Mesenchymal stem cell (in vitro differentiated cells and primary cell): ENCODE measurements at regions not wholly inside any gene's neighbourhood (a gene's known extent, or its start where the extent isn't known, plus 50 kb on each side); places are given as distances from the start of the nearest gene placed in this dataset.

Experiments used
- DNase-seq: peaks from one replicate; pipeline ENCODE4 v3.0.0-alpha.2; 2013
- H2AFZ ChIP-seq: one replicate; pipeline ENCODE4 v1.6.1; 2013; ENCODE audit warnings: low read depth, mild to moderate bottlenecking, control low read depth, inconsistent platforms, low read length, moderate library complexity
- H2AK5ac ChIP-seq: 2 replicates; pipeline ENCODE4 v1.6.1; 2013; ENCODE audit warnings: low read length, moderate library complexity, mild to moderate bottlenecking, inconsistent platforms; ENCODE audit not compliant: severe bottlenecking
- H2BK120ac ChIP-seq: one replicate; pipeline ENCODE4 v1.6.1; 2013; ENCODE audit warnings: low read depth, mild to moderate bottlenecking, inconsistent platforms, low read length, moderate library complexity
- H2BK12ac ChIP-seq, 2 experiments: one replicate each; pipeline ENCODE4 v1.6.1; 2013; ENCODE audit warnings: inconsistent platforms in 2 of 2, low read length in 2 of 2, mild to moderate bottlenecking in 2 of 2, moderate library complexity in 2 of 2, control low read depth in 1 of 2
- H2BK15ac ChIP-seq: one replicate; pipeline ENCODE4 v1.6.1; 2013; ENCODE audit warnings: mild to moderate bottlenecking, low read depth, inconsistent platforms; ENCODE audit not compliant: poor library complexity, severe bottlenecking
- H2BK5ac ChIP-seq: 2 replicates; pipeline ENCODE4 v1.6.1; 2013; ENCODE audit warnings: low read depth, mild to moderate bottlenecking, low read length, control low read depth, inconsistent platforms; ENCODE audit not compliant: poor library complexity, severe bottlenecking
- H3K14ac ChIP-seq, 2 experiments: one replicate each; pipeline ENCODE4 v1.6.1; 2013; ENCODE audit warnings: inconsistent platforms in 2 of 2, low read length in 2 of 2, control low read depth in 1 of 2, mild to moderate bottlenecking in 1 of 2, moderate library complexity in 1 of 2
- H3K18ac ChIP-seq, 2 experiments: one replicate each; pipeline ENCODE4 v1.6.1; 2013; ENCODE audit warnings: inconsistent platforms in 2 of 2, low read length in 2 of 2, control low read depth in 1 of 2, low read depth in 1 of 2, mild to moderate bottlenecking in 1 of 2
- H3K23ac ChIP-seq, 2 experiments: one replicate each; pipeline ENCODE4 v1.6.1; 2013; ENCODE audit warnings: inconsistent platforms in 2 of 2, low read length in 2 of 2, mild to moderate bottlenecking in 2 of 2, moderate library complexity in 2 of 2, control low read depth in 1 of 2
- H3K27ac ChIP-seq: 2 replicates; pipeline ENCODE4 v1.5.1; 2013; ENCODE audit warnings: mild to moderate bottlenecking, moderate library complexity, low read length, control low read depth, inconsistent platforms; ENCODE audit not compliant: poor library complexity, severe bottlenecking
- H3K27me3 ChIP-seq, 2 experiments: 2 replicates each; pipeline versions ENCODE4 v1.6.1 to v1.7.0; 2013; ENCODE audit warnings: low read length in 2 of 2, mild to moderate bottlenecking in 2 of 2, moderate library complexity in 2 of 2, control low read depth in 1 of 2, inconsistent platforms in 1 of 2; ENCODE audit not compliant: control insufficient read depth in 1 of 2, insufficient read depth in 1 of 2
- H3K36me3 ChIP-seq, 2 experiments: 2 replicates each; pipeline versions ENCODE4 v1.6.1 to v1.7.0; 2013; ENCODE audit warnings: low read length in 2 of 2, control low read depth in 1 of 2, inconsistent platforms in 1 of 2, low read depth in 1 of 2, mild to moderate bottlenecking in 1 of 2; ENCODE audit not compliant: insufficient read depth in 2 of 2, control insufficient read depth in 1 of 2
- H3K4ac ChIP-seq, 2 experiments: one replicate each; pipeline ENCODE4 v1.6.1; 2013; ENCODE audit warnings: inconsistent platforms in 2 of 2, low read length in 2 of 2, mild to moderate bottlenecking in 2 of 2, moderate library complexity in 2 of 2, control low read depth in 1 of 2, low read depth in 1 of 2
- H3K4me1 ChIP-seq: 2 replicates; pipeline ENCODE4 v1.6.1; 2013; ENCODE audit warnings: low read depth, low read length, control low read depth; ENCODE audit not compliant: control insufficient read depth, insufficient read depth
- H3K4me2 ChIP-seq: 2 replicates; pipeline ENCODE4 v1.6.1; 2013; ENCODE audit warnings: low read length, mild to moderate bottlenecking, inconsistent platforms; ENCODE audit not compliant: poor library complexity, severe bottlenecking
- H3K4me3 ChIP-seq, 2 experiments: 2 replicates each; pipeline versions ENCODE4 v1.5.1 to v1.7.0; 2013; ENCODE audit warnings: low read length in 2 of 2, mild to moderate bottlenecking in 2 of 2, control low read depth in 1 of 2, low read depth in 1 of 2; ENCODE audit not compliant: insufficient read depth in 1 of 2
- H3K79me1 ChIP-seq: replicated peaks from 2 replicates; pipeline ENCODE4 v1.6.1; 2013; ENCODE audit warnings: mild to moderate bottlenecking, control low read depth, low read length, inconsistent platforms; ENCODE audit not compliant: poor library complexity, severe bottlenecking
- H3K9ac ChIP-seq: 2 replicates; pipeline ENCODE4 v1.7.0; 2013; ENCODE audit warnings: mild to moderate bottlenecking, low read length, moderate library complexity
- H3K9me3 ChIP-seq: 2 replicates; pipeline ENCODE4 v1.7.0; 2013; ENCODE audit warnings: mild to moderate bottlenecking, low read length; ENCODE audit not compliant: control insufficient read depth
- H4K8ac ChIP-seq: one replicate; pipeline ENCODE4 v1.6.1; 2013; ENCODE audit warnings: inconsistent platforms, mild to moderate bottlenecking, low read length, moderate library complexity
- H4K91ac ChIP-seq: one replicate; pipeline ENCODE4 v1.6.1; 2013; ENCODE audit warnings: mild to moderate bottlenecking, low read length, inconsistent platforms
- WGBS: methylation state at CpG from one replicate; pipeline ENCODE4 v1.1.7; 2013; ENCODE audit warnings: mixed read lengths; 5-methylcytosine and 5-hydroxymethylcytosine counted together

GRCh38 chr17:77503916-77504651 lies 363.3 kb downstream of the SEC14L1 start:
- no peak overlapping the region for H3K4me3 ChIP-seq
- no peak for DNase-seq
- no peaks in the 10 kb centered on the region for H3K9me3 ChIP-seq
- no peaks in the 10 kb centered on the region for H3K4me1 ChIP-seq
- WGBS: 90% methylated on average over 13 of the region's 18 CpGs
- H2AK5ac ChIP-seq: no peak overlapping the region
- H3K36me3 ChIP-seq: peaks cover 40 to 46% of the 10 kb centered on the region in 2 experiments
- no peak overlapping the region for H3K18ac ChIP-seq
- peaks cover 6% of the 10 kb centered on the region for H3K79me1 ChIP-seq
- H3K27me3 ChIP-seq: no peaks in the 10 kb centered on the region
- H2BK12ac ChIP-seq: no peak overlapping the region
- no peak overlapping the region for H3K4ac ChIP-seq
- no peak overlapping the region for H2BK5ac ChIP-seq
- H3K27ac ChIP-seq: no peak overlapping the region
- H4K91ac ChIP-seq: no peak overlapping the region
- H3K23ac ChIP-seq: no peak overlapping the region
- no peak overlapping the region for H2AFZ ChIP-seq
- no peak overlapping the region for H2BK15ac ChIP-seq
- H3K14ac ChIP-seq: no peak overlapping the region
- H3K4me2 ChIP-seq: no peak overlapping the region
- H3K9ac ChIP-seq: no peak overlapping the region
- H2BK120ac ChIP-seq: no peak overlapping the region
- H4K8ac ChIP-seq: no peak overlapping the region

DNA sequence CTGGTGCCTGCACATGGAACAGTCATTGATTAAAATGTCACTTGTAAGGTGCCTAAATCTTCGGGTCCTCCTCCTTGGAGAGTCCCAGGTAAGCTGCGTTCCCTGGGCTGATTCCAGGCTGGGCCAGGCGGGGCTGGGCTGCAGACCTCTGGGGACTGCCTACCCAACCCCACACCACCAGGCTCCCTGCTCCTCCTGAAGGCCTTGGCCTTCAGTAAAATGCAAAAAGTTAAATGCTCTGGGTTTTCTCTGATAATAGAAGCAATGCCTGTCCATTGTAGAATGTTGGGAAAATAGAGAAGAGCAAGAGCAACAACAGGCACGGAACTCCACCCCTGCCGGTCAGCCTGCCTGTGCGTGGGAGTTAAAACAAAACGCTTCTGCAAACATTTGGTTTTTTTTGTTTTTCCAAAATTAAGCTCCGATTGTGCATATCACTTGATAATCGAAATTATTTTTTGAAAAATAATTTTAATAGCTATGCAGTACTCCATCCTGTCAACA lies 363.9 kb downstream of the SEC14L1 start:
- Histone ChIP-seq H3K27ac (no peak overlapping the region), H3K79me1 (peaks cover 2% of the 10 kb centered on the region), H4K8ac (no peak overlapping the region), H2BK120ac (no peak overlapping the region), H3K18ac (no peak overlapping the region), H3K27me3 (no peaks in the 10 kb centered on the region), H2BK15ac (no peak overlapping the region), H3K4me1 (no peaks in the 10 kb centered on the region), H2BK5ac (no peak overlapping the region), H3K36me3 (peaks cover 40% of the 10 kb centered on the region in 2 experiments), H3K9me3 (no peaks in the 10 kb centered on the region), H2BK12ac (no peak overlapping the region), H3K23ac (peak overlapping the region in 1 of 2 experiments; percentile 48), H2AFZ (no peak overlapping the region), H3K9ac (no peak overlapping the region), H3K4ac (no peak overlapping the region), H2AK5ac (no peak overlapping the region), H4K91ac (no peak overlapping the region), H3K4me2 (no peak overlapping the region), H3K4me3 (no peak overlapping the region), H3K14ac (no peak overlapping the region)
- DNase-seq: no peak
- 85% methylated on average over 7 of the region's 9 CpGs for WGBS

GRCh38 chr17:77505181-77505639 lies 364.4 kb downstream of the SEC14L1 start:
- Histone ChIP-seq H2BK15ac (no peak overlapping the region), H3K23ac (no peak overlapping the region), H3K14ac (no peak overlapping the region), H3K36me3 (peaks cover 36% of the 10 kb centered on the region in 2 experiments), H3K4me3 (no peak overlapping the region), H4K91ac (no peak overlapping the region), H3K4me1 (no peaks in the 10 kb centered on the region), H2AFZ (no peak overlapping the region), H3K27ac (no peak overlapping the region), H3K27me3 (no peaks in the 10 kb centered on the region), H3K4ac (no peak overlapping the region), H3K9ac (no peak overlapping the region), H2AK5ac (no peak overlapping the region), H4K8ac (no peak overlapping the region), H3K79me1 (no peaks in the 10 kb centered on the region), H2BK120ac (no peak overlapping the region), H3K18ac (no peak overlapping the region), H3K9me3 (no peaks in the 10 kb centered on the region), H2BK12ac (no peak overlapping the region), H2BK5ac (no peak overlapping the region), H3K4me2 (no peak overlapping the region)
- WGBS: 88% methylated on average over 12 of the region's 12 CpGs
- no peak for DNase-seq

DNA sequence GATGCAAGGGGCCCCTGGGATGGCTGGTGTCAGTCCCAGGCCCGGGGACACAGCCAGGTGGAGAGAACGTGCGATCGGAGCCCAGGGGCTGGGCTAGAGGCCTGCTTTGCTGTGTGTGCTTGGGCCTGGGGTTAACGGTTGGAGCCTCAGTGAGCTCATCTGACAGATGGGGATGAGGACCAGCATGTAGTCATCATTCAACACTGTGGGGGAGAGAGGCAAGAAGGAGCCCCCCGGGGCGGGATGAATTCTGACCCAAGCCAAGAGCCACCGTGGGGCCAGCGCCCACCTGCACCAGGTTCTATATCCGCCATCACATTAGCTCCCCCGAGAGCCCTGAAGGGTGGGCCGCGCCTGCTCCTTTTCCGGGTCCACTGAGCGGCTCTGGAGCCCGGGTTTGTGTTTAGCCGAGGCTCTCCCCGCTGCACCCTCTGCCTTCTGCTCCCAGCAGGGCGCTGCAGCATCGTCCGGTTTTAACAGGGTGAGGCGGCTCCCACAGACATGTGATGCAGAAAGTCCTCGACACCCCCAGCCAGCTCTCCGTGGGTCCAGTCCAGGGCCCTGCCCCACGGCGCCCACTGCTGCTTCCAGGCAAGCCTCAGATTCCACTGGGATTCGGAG lies 365.7 kb downstream of the SEC14L1 start:
- no peak overlapping the region for H3K14ac ChIP-seq
- no peak overlapping the region for H2AK5ac ChIP-seq
- H2BK12ac ChIP-seq: no peak overlapping the region
- no peak overlapping the region for H4K8ac ChIP-seq
- H2BK120ac ChIP-seq: no peak overlapping the region
- H3K4me3 ChIP-seq: no peak overlapping the region
- no peak overlapping the region for H2BK15ac ChIP-seq
- peaks cover 3% of the 10 kb centered on the region for H3K9me3 ChIP-seq
- no peak overlapping the region for H3K27ac ChIP-seq
- H2BK5ac ChIP-seq: no peak overlapping the region
- no peak overlapping the region for H3K4me2 ChIP-seq
- H3K27me3 ChIP-seq: no peaks in the 10 kb centered on the region
- no peak overlapping the region for H3K9ac ChIP-seq
- H4K91ac ChIP-seq: no peak overlapping the region
- H3K79me1 ChIP-seq: no peaks in the 10 kb centered on the region
- H2AFZ ChIP-seq: no peak overlapping the region
- WGBS: 92% methylated on average over 27 of the region's 27 CpGs
- H3K23ac ChIP-seq: no peak overlapping the region
- peaks cover 25 to 28% of the 10 kb centered on the region in 2 experiments for H3K36me3 ChIP-seq
- no peak overlapping the region for H3K4ac ChIP-seq
- DNase-seq: no peak
- no peak overlapping the region for H3K18ac ChIP-seq
- no peaks in the 10 kb centered on the region for H3K4me1 ChIP-seq
